ENCODE measurements at regions not wholly inside any gene's neighbourhood (a gene's known extent, or its start where the extent isn't known, plus 50 kb on each side); places are given as distances from the start of the nearest gene placed in this dataset.

GRCh38 chr17:73783382-73783766 is 139.1 kb upstream of the SDK2 start:
- DNase-seq (ENCODE audit: low spot score): no peak

DNA sequence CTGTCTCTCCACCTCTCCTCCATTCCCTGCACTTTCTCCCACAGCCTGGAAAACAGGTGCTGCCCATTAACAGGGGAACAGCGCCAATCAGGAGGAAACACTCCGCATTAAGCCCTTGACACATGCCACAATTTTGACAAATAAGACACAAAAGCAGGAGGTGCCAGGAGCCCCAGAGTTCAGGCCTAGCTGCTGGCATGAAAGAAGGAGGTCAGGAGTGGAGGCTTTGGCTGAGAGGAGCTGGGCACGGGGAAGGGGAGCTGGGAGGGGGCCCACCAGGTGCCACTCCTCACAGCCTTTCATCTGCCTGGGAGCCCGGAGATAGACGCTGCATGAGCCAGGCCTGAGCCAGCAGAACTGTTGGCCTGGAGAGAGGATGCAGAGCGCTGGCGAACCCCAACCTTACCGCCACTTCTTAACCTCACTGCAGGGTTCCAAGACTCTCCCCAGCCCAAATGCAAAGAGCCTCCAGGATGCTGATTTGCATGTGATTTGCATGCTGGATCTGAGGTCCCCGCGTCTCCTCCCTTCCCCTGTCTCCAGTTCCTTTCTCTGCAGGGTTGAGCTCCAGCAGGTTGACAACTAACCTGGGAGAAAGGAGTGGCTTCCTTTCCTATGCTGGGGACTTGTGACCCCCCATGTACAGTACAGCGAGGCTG is 139.8 kb upstream of the SDK2 start:
- no peak for DNase-seq (ENCODE audit: low spot score)

GRCh38 chr17:73785496-73785895 is 141.3 kb upstream of the SDK2 start:
- DNase-seq (ENCODE audit: low spot score): no peak

DNA sequence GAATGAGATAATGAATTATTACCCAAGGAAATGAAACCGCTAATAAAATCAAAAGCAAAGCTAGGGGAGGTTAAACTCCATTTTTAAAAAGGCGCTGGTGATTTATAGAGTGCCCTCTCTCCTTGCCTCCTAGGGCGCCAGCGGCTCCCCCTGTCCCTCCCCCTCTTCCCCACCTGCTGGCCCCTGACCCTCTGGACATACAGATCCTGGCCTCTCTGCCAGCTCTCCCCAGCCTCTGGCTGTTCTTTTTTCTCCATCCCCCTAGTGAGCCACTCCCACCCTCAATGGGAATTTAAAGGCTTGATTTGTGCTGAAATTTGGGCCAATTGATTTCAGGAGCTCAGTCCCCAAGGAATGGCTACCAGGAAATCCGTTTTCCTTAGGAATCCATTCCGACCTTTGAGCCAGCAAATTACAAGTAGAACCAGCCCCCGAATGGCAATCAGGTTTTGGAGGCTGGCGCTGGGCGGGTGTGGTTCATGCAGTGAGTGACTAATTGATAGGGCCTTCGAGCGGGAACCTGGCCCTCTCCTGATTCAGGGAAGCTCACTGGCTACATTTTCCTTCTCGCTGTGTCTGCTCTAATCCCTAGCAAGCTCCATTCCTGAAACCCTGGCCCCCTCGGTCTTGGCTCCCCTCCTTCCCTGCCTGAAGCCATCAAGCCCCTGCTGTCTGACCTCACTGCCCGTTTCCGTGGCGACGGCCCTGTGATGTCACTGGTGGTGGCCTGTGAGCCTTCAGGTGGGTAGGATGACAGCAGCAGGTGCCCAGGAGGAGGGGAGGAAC is 141.9 kb upstream of the SDK2 start:
- peak; percentile 20 for DNase-seq (ENCODE audit: low spot score)

DNA sequence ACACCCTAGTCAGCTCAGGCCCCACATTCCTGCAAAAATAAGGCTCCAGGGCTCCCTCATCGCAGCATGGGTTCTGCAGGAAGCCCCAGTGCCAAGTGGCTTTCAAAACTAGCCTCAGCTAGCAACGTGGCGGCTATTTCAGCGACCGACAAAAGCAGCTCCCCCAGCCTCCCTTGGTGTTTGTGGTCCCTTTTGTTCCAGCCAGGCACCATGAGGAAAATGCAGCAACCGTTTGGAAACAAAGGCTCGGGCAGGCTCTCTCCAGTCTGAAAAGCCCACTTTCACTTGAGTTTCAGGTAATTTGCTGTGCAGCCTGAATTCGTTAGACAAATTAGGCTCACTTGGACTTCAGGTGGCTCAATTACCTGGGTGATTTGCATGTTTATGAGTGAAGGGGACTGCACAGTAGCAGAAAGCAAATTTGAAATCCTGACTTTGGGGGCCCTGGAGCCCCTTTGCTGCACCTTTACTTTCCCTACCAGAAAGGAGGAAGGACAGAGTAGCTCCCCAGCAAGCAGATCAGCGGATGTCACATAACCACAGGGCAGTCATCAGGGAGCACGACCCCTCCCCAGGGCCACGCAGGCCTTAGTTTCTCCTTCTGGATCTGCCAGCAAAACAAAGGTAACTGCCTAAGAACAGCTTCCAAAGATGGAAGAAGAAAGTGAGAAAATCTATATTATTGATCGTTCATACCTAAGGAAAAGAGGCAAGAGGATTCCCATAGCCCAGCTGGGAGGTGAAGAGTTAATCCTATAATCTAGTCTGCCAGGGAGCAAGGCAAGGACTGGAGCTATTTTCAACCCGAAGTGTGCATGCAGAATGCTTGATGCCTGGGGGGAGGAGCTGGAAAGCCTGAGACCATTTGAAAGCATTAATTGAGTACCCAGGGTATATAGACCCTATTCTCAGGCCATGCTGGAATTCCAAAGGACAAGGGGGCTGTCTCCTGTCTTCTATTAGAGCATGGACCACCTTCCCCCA is 143.1 kb upstream of the SDK2 start:
- no peak for DNase-seq (ENCODE audit: low spot score)

DNA sequence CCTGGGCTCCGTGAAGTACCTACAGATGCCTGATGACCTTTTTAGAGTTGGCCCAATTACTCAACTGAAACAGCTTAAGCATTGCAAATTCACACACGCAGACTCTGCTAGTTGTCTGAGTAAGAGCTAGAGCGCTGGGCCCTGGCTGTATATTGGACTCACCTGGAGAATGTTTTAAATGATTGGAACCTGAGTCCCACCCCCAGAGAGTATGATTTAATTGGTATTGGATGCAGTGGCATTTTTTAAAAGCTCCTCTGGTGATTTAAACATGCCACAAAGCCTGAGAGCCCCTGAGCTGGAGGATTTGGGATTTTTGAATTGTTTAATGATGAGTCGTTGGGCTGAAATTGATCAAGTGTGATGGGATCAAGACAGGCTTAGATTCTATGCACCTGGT is 143.9 kb upstream of the SDK2 start:
- no peak for DNase-seq (ENCODE audit: low spot score)

GRCh38 chr17:73791121-73791520 is 146.9 kb upstream of the SDK2 start:
- no peak for DNase-seq (ENCODE audit: low spot score)

DNA sequence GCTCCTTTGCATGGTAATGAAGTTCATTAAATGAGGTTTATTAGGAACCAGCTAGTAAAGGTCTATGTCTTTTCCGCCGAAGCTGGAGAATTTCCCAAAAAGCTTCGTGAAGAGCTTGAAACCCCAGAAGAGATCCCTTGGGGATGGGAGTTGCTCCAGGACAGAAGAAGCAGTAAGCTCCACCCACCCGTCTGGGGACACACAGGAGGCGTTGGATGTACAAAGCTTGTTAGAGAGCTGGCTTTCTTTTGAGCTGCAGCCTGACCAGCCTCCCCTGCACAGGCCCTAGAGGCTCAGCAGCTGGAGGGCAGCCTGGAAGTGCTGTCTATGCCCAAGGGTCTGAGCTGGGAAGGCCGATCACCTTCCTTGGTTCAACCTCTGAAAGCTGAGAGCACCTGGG is 147.4 kb upstream of the SDK2 start:
- DNase-seq (ENCODE audit: low spot score): no peak

DNA sequence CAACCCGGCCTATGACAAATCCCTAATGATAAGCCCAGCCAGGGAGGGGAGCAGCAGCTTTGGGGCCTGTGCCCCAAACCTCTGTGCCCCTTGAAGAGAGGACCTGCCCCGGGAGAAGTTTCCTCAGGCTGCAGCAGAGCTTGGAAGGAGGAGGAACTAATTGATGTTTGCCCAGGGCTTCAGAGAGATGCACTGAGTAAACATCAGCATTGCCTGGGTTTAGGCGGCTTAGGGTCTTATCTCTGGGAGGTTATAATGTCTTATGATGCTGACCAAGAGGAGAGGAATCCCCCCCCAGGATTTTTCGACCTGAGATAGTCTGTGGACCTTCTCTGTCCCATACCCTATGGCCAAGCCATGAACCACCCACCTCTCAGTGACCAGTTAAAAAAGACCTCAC is 148.7 kb upstream of the SDK2 start:
- no peak for DNase-seq (ENCODE audit: low spot score)

DNA sequence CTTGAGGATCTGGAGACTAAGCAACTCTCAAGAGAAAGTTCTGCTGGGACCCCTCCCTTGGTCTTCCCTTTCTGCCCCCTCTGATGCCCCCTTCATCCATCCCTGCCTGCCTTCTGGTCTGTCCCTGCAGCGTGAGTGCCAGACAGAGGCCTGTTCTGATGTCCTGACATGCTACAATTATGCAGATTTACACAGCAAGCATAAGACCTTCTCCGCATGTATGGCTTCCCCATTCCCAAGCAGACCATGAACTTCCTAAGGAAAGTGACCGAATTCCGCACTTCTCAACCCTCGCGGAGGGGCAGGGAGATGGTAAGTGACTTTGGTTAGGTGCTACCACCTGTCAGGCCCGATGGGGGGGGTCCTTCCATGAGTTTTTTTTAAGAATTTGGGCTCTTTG is 150.1 kb upstream of the SDK2 start:
- DNase-seq (ENCODE audit: low spot score): no peak

DNA sequence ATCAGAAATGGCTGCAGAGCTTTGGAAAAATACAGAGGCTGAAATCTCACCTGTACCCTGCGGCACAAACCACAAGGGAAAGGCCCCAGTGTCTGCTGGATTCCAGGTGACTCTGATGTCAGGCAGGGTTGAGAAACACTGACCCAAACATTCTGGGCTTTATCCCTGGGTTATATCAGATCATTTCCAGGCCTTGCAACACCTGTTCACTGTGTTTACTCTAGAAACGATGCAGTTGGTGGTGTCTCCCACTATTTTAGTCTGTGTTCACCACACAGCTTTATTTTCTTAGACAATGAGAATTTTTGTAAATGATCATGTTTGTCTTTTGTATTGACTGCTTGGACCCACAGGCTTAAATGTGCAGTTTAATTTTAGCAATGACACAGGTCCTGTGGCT is 151.5 kb upstream of the SDK2 start:
- no peak for DNase-seq (ENCODE audit: low spot score)

GRCh38 chr17:73797594-73798110 is 153.4 kb upstream of the SDK2 start:
- DNase-seq (ENCODE audit: low spot score): no peak

DNA sequence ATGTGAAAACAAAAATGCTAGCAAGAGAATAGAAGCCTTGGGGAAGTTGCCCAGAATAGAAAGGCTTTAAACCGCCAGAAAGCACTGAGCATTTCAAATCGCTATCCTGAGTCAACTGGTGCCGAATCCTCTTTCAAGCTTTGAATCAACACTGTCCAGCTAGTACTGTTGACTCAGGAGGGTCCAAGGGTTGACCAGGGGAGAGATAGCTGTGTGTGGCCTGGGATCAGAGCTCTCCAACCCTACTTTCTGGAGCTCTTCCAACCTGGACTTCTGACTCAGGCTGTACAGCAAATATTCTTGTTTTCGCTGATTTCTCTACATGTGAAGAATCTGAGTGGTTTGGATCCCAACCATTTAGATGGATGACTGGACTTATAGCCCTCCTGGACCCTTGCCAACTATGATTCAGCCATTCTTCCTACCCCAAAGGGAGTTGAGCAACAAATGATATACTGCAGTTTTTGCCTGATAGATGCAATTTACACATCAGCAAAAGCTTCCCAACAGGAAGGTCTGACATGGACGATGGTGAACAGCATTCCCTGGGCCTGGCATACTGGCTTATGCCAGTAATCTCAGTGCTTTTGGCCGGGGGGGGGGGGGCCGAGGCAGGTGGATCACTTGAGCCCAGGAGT is 154.0 kb upstream of the SDK2 start:
- DNase-seq (ENCODE audit: low spot score): no peak

GRCh38 chr17:73799096-73799495 is 154.9 kb upstream of the SDK2 start:
- DNase-seq (ENCODE audit: low spot score): no peak

DNA sequence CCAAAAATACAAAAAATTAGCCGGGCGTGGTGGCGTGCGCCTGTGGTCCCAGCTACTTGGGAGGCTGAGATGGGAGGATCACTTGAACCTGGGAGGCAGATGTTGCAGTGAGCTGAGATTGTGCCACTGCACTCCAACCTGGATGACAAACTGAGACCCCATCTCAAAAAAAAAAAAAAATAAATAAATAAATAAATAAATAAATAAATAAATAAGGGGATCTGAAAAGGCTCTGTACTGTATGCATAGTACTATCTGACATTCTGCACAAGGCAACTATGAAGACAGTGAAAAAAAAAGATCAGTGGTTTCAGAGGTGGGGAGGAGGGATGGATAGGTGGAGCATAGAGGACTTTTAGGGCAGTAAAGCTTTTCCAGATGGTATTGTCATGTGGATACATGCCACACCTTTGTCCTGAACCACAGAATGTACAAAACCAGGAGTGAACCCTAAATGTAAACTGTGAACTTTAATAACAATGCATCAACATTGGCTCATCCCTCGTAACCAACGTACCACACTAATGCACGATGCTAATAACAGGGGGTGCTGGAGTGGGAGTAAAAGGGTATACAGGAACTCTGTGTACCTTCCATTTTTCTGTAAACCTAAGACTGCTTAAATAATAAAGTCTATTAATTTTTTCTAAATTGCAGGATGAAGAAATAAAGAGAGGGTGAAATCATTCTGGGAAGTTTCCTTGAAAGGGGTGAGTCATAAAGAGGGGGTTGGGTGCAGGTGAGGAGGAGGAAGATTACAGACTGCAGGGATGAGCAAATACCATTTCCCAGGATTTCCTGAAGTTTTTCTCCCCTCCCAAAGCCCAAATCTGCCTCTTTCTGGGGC is 155.8 kb upstream of the SDK2 start:
- no peak for DNase-seq (ENCODE audit: low spot score)

DNA sequence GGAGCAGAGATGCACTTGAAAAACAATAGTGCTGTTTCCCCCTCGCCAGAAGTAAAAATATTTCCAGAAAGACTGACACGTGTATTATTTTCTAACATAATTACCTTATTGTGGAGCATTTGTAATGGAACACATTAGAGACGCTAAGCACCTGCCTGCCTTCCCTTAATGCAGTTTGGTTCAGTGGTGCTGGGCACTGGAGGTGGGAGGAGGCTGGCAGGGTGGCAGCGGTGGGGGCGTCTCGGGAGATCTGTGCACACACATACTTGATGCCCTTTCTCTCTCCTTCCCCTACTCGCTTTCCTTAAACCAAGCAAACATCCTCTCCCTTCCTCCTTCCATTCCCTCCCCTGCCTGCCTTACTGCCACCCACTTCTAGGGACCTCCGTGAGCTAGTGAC is 156.6 kb upstream of the SDK2 start:
- DNase-seq (ENCODE audit: low spot score): no peak

- no peak for DNase-seq (ENCODE audit: low spot score)
Observed at GRCh38 chr17:73801455-73802100, 157.3 kb upstream of the SDK2 start.

DNA sequence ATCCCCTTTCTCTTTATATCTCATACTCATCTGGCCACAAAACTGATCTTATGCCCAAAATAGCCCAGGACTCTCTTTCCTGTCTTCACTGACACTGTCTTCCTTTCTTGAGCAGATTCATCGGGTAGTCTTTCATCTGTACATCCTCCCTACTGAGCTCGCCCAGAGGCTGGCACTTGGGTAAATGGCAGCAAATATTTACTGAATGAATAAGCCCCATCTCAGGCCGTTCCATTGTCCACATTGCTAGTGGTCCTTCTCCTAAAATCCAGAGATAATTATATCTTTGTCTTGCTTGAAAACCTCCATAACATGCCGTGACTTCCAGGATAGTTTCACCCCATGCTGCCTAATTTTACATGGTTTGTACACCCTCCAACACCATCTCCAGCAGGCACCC is 158.1 kb upstream of the SDK2 start:
- DNase-seq (ENCODE audit: low spot score): no peak

DNA sequence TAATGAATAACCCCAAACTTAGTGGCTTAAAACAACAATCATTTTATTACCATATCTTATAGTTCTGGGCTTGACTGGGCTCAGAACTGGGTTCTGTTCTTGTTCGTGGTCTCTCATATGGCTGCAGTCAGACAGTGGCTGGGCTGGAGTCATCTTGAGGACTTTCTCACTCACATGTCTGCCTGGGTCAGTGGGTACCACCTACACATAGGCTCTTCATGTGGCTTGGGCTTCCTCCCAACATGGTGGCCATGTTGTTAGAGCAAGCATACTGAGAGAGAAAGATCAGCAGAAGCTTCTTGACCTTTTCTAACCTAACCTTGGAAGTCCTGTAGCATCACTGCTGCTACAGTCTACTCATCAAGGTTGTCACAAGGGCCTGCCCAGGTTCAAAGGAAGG is 158.6 kb upstream of the SDK2 start:
- DNase-seq (ENCODE audit: low spot score): no peak

DNA sequence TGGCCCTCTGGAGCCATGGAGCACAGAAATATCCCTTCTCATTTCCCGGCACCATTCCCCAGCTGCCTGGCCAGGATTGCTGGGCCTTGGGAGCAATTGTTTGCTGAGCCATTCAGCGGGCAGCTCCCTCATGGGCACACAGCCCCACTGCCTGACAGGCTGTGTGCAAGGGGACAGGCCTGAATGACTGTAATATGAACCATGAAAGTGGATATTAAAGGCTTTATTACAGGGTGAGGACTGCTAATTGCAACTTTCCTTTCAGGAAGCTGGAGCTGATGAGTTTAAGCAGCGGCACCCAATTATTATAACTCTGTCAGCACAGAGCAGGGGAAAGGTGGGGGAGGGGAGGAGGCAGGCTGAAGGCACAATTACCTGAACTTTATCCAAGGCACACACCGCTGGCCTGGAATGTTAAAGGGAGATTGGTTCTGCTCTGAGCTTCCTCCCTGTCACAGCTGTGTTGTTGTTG is 159.8 kb upstream of the SDK2 start:
- no peak for DNase-seq (ENCODE audit: low spot score)
